AG09309 (cell line): ENCODE measurements at regions not wholly inside any gene's neighbourhood (a gene's known extent, or its start where the extent isn't known, plus 50 kb on each side); places are given as distances from the start of the nearest gene placed in this dataset.

ENCODE experiments used
- DNase-seq: peaks from one replicate; pipeline ENCODE4 v3.0.0-alpha.2; 2010; ENCODE audit warnings: low read depth
- H3K4me3 ChIP-seq: 2 replicates; pipeline ENCODE4 v1.5.1; 2011; ENCODE audit warnings: mild to moderate bottlenecking, low read depth, low read length, moderate library complexity; ENCODE audit not compliant: control insufficient read depth
- CTCF ChIP-seq: IDR thresholded peaks from 2 replicates; pipeline ENCODE4 v1.5.1; 2011; ENCODE audit warnings: mild to moderate bottlenecking, low read depth, low read length, inconsistent platforms; ENCODE audit not compliant: insufficient read depth, control insufficient read depth; ENCODE audit errors: missing control alignments

GRCh38 chr1:71179997-71180396, 99.2 kb upstream of the ZRANB2 start:
- no peak for DNase-seq
- TF ChIP-seq CTCF, result no peak
- H3K4me3 ChIP-seq, result no peak overlapping the region

DNA sequence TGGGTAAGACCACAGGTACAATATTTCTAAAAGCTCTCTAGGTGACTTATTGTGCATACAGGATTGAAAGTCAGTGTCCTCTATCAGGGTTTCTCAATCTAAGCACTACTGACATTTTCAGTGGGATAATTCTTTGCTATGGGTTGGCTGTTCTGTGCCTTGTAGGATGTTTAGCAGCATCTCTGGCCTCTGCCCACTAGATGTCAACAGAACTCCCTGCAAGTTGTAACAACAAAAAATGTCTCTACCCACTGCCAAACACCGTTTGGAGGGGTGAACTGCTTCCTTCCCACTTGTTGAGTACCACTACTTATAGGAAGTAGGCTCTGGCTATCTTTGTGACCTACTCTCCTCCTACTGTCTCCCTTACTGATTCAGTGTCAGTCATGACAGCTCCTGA, 90.1 kb upstream of the ZRANB2 start:
- TF ChIP-seq CTCF, result peak; percentile 11
- H3K4me3 ChIP-seq, result no peak overlapping the region
- DNase-seq, result no peak

DNA sequence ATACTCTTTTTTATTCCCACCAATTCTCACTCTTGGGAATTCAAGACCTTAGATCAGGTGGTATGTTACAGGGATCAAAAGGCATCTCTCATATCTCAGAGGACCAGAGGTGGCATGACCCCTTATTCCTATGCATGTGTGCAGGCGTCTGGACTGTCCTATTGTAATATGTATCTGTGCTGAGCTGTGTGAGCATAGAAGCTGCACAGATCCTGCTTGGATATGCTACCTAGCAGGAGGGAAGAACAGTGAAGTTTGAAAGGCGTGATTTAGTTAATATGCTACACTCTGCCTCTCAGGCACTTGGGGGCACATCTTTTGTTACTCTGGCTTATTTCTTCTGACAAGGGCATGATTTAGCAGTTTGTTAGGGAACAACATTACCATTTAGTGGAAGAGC, 86.7 kb upstream of the ZRANB2 start:
- TF ChIP-seq CTCF, result no peak

GRCh38 chr1:71166178-71167173, 85.6 kb upstream of the ZRANB2 start:
- no peak overlapping the region for H3K4me3 ChIP-seq
- no peak for TF ChIP-seq CTCF
- DNase-seq, result no peak

More for the DNA sequence above, 86.7 kb upstream of the ZRANB2 start:
- H3K4me3 ChIP-seq, result no peak overlapping the region
- no peak for DNase-seq

- no peak for TF ChIP-seq CTCF
- H3K4me3 ChIP-seq, result no peak overlapping the region
- no peak for DNase-seq
Measured at GRCh38 chr1:71157715-71158114, 76.9 kb upstream of the ZRANB2 start.

DNA sequence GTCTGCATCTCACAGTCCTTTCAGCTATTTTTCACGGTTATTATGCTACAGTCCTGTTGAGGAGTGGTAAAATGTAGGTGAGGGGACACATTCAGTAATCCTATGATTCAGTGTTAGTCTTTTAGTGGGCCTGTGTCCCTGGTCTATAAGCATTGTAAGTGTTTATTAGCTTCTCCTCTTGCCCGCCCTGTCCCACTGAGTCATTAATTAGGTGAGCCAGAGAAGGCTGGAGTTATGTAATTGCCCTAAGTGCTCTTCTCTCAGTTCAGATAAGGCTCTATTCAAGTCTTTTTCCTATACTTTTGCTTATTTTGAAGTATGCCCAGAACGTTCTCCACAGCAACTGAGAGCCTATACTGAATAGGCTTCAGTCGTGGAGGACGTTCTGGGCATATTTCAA, 76.3 kb upstream of the ZRANB2 start:
- no peak for DNase-seq
- no peak for TF ChIP-seq CTCF
- H3K4me3 ChIP-seq, result no peak overlapping the region

- H3K4me3 ChIP-seq, result no peak overlapping the region
- DNase-seq, result no peak
- TF ChIP-seq CTCF, result no peak
Measured at GRCh38 chr1:71156590-71156989, 75.8 kb upstream of the ZRANB2 start.
